HepG2 (cell line): ENCODE measurements at regions not wholly inside any gene's neighbourhood (a gene's known extent, or its start where the extent isn't known, plus 50 kb on each side); places are given as distances from the start of the nearest gene placed in this dataset.

ENCODE experiments used
- ATAC-seq: fragments of 200-7000 bp; cut with Tn5 transposase; 3 replicates; pipeline ENCODE4 v1.9.1; 2020; ENCODE audit warnings: mild to moderate bottlenecking, moderate library complexity
- BruUV-seq: library from RNA; stranded (reverse); fragments of 400-500 nt; replicated peaks from 2 replicates; lab custom pipeline; 2021; lab: Mats Ljungman, UMichigan
- CTCF ChIA-PET: fragments of 300-600 bp; formaldehyde crosslinking; extraction: SDS; loops from one replicate; lab custom pipeline; 2021; ENCODE audit warnings: low total read pairs, inconsistent platforms, low intra/inter-chr PET ratio; lab: Yijun Ruan, JAX
- POLR2A ChIA-PET: fragments of 350-600 bp; sonication (Branson Sonifier 250); formaldehyde crosslinking; loops from one replicate; lab custom pipeline; 2020; ENCODE audit warnings: antibody characterized with exemption, inconsistent platforms; lab: Yijun Ruan, JAX
- DNase-seq: peaks from one replicate; pipeline ENCODE4 v3.0.0-alpha.2; 2015; ENCODE audit warnings: low spot score
- FAIRE-seq: peaks from 3 replicates; lab custom pipeline; 2011; peaks lifted over from hg19 to GRCh38; lab: Jason Lieb, UNC
- H2AFZ ChIP-seq: one replicate; pipeline ENCODE4 v1.6.1; 2011; ENCODE audit warnings: low read length, inconsistent platforms
- H3K27ac ChIP-seq: fragments of 300-600 bp; 3 replicates; pipeline ENCODE4 v1.8.0; 2011; ENCODE audit warnings: mixed run types, mild to moderate bottlenecking, mixed read lengths, low read length, inconsistent platforms; ENCODE audit not compliant: insufficient read depth; ENCODE audit errors: extremely low read length
- H3K27me3 ChIP-seq, 2 experiments: fragments of 200-600 bp in 1 of 2; 2 replicates in 1 of 2; 3 replicates in 1 of 2; pipeline versions ENCODE4 v1.6.0 to v1.8.0; 2011; ENCODE audit warnings: low read length in 2 of 2, mild to moderate bottlenecking in 2 of 2, moderate library complexity in 2 of 2, inconsistent platforms in 1 of 2; ENCODE audit not compliant: insufficient read depth in 2 of 2, control insufficient read depth in 1 of 2
- H3K36me3 ChIP-seq, 2 experiments: fragments of 200-600 bp in 1 of 2; replicated peaks in 1 of 2; 2 replicates in 1 of 2; 3 replicates in 1 of 2; pipeline versions ENCODE4 v1.5.1 to v1.8.0; 2011; ENCODE audit warnings: low read length in 2 of 2, inconsistent platforms in 1 of 2; ENCODE audit not compliant: insufficient read depth in 2 of 2, control insufficient read depth in 1 of 2
- H3K4me1 ChIP-seq: 2 replicates; pipeline ENCODE4 v1.5.1; 2012; ENCODE audit warnings: low read length, inconsistent platforms; ENCODE audit not compliant: insufficient read depth
- H3K4me2 ChIP-seq: 2 replicates; pipeline ENCODE4 v1.6.0; 2011; ENCODE audit warnings: low read depth, low read length, inconsistent platforms
- H3K4me3 ChIP-seq, 3 experiments: fragments of 200-600 bp in 1 of 3; sonication (generic), shearing (Covaris generic) in 1 of 3; replicated peaks in 1 of 3; 2 replicates each; pipeline ENCODE4 v1.5.1; 2011 to 2016; ENCODE audit warnings: low read length in 3 of 3, inconsistent platforms in 2 of 3, low read depth in 2 of 3, mild to moderate bottlenecking in 2 of 3, control low read depth in 1 of 3, mixed read lengths in 1 of 3; ENCODE audit not compliant: insufficient read depth in 1 of 3
- H3K79me2 ChIP-seq: one replicate; pipeline ENCODE4 v1.6.1; 2011; ENCODE audit warnings: low read length, inconsistent platforms; ENCODE audit not compliant: insufficient read depth
- H3K9ac ChIP-seq: 2 replicates; pipeline ENCODE4 v1.6.0; 2011; ENCODE audit warnings: mild to moderate bottlenecking, low read depth, low read length, inconsistent platforms; ENCODE audit not compliant: insufficient read depth
- H3K9me3 ChIP-seq: 2 replicates; pipeline ENCODE4 v1.5.1; 2012; ENCODE audit warnings: mild to moderate bottlenecking, low read length
- H4K20me1 ChIP-seq: 2 replicates; pipeline ENCODE4 v1.6.0; 2011; ENCODE audit warnings: inconsistent platforms, mild to moderate bottlenecking, low read length, moderate library complexity; ENCODE audit not compliant: insufficient read depth
- CAMTA2 ChIP-seq: sonication (generic); formaldehyde crosslinking; IDR thresholded peaks from 2 replicates; pipeline ENCODE4 v1.4.0; 2020; ENCODE audit warnings: mild to moderate bottlenecking, missing genetic modification reagents, borderline replicate concordance
- FOXO4 ChIP-seq: sonication (generic); formaldehyde crosslinking; conservative IDR thresholded peaks from 2 replicates; pipeline ENCODE4 v1.8.1; 2023; ENCODE audit warnings: missing genetic modification reagents
- KLF13 ChIP-seq: sonication (generic); formaldehyde crosslinking; IDR thresholded peaks from 2 replicates; pipeline ENCODE4 v1.4.0; 2020; ENCODE audit warnings: mild to moderate bottlenecking, missing genetic modification reagents
- MED13 ChIP-seq: sonication (generic); formaldehyde crosslinking; IDR thresholded peaks from 2 replicates; pipeline ENCODE4 v1.5.0; 2020; ENCODE audit warnings: missing genetic modification reagents
- SKIL ChIP-seq: sonication (generic); formaldehyde crosslinking; IDR thresholded peaks from 2 replicates; pipeline ENCODE4 v1.8.0; 2022; ENCODE audit warnings: missing genetic modification reagents, mild to moderate bottlenecking, moderate library complexity, borderline replicate concordance
- TMF1 ChIP-seq: sonication (generic); formaldehyde crosslinking; IDR thresholded peaks from 2 replicates; pipeline ENCODE4 v1.8.1; 2022; ENCODE audit warnings: low read depth, missing genetic modification reagents
- ZKSCAN1 ChIP-seq: fragments of 150-350 bp; IDR thresholded peaks from 2 replicates; pipeline ENCODE4 v1.6.1; 2014; ENCODE audit warnings: low read length
- ZMYM3 ChIP-seq: sonication (generic); formaldehyde crosslinking; IDR thresholded peaks from 2 replicates; pipeline ENCODE4 v1.5.1; 2020; ENCODE audit warnings: mild to moderate bottlenecking, missing genetic modification reagents
- ZNF337 ChIP-seq: sonication (generic); formaldehyde crosslinking; IDR thresholded peaks from 2 replicates; pipeline ENCODE4 v1.5.1; 2020; ENCODE audit warnings: missing genetic modification reagents, low read depth, mild to moderate bottlenecking, borderline replicate concordance
- ZNF382 ChIP-seq: sonication (generic); formaldehyde crosslinking; IDR thresholded peaks from 2 replicates; pipeline ENCODE4 v1.5.0; 2020; ENCODE audit warnings: missing genetic modification reagents, mild to moderate bottlenecking, borderline replicate concordance
- ZNF558 ChIP-seq: sonication (generic); formaldehyde crosslinking; IDR thresholded peaks from 2 replicates; pipeline ENCODE4 v1.9.0; 2022; ENCODE audit warnings: mild to moderate bottlenecking, missing genetic modification reagents, borderline replicate concordance
- ZNF577 ChIP-seq: sonication (generic); formaldehyde crosslinking; IDR thresholded peaks from 2 replicates; pipeline ENCODE4 v1.4.0; 2020; ENCODE audit warnings: mild to moderate bottlenecking, low read depth, missing genetic modification reagents, borderline replicate concordance
- ZNF644 ChIP-seq: IDR thresholded peaks from 2 replicates; pipeline ENCODE4 v1.6.1; 2016; ENCODE audit warnings: low read depth
- ZNF749 ChIP-seq: sonication (generic); formaldehyde crosslinking; IDR thresholded peaks from 2 replicates; pipeline ENCODE4 v1.8.0; 2022; ENCODE audit warnings: mild to moderate bottlenecking, missing genetic modification reagents, moderate library complexity, borderline replicate concordance
- ZNF75D ChIP-seq: sonication (generic); formaldehyde crosslinking; IDR thresholded peaks from 2 replicates; pipeline ENCODE4 v1.8.1; 2023; ENCODE audit warnings: missing genetic modification reagents, mild to moderate bottlenecking, borderline replicate concordance
- WGBS: methylation state at CpG from one replicate; pipeline ENCODE4 v1.1.6; 2017; ENCODE audit warnings: low lambda C conversion rate; 5-methylcytosine and 5-hydroxymethylcytosine counted together
- in situ Hi-C: cut with HindIII; loops from 2 replicates; pipeline ENCODE4 v1.10.0; 2017; ENCODE audit warnings: low pct_unique_long_range_greater_than_20kb; ENCODE audit not compliant: extremely low pct_ligation_motif_present
- intact Hi-C: fragments of 100-400 bp; cut with micrococcal nuclease; formaldehyde crosslinking; loops from one replicate; pipeline ENCODE4 v1.10.0; 2022; ENCODE audit not compliant: unreplicated experiment

- no peak for DNase-seq
- no peaks in the 10 kb centered on the region for H3K27me3 ChIP-seq
- H3K9me3 ChIP-seq: no peaks in the 10 kb centered on the region
- H3K27ac ChIP-seq: no peak overlapping the region
- intact Hi-C loops (loop anchor here (5.0 kb wide), 1 partner anchor 113 kb away; no protein-coding TSS in a partner anchor), in situ Hi-C loops (no loop called here)
- no peaks in the 10 kb centered on the region for H3K79me2 ChIP-seq
- no TSS peak for BruUV-seq
- H2AFZ ChIP-seq: no peak overlapping the region
- H3K4me3 ChIP-seq: no peak overlapping the region
- H3K36me3 ChIP-seq: no peaks in the 10 kb centered on the region
- ChIA-PET CTCF (no interaction called here), POLR2A (no interaction called here)
- no peak for FAIRE-seq
- TF ChIP-seq ZNF749 (CRISPR knock-in tag): no peak
- TF ChIP-seq ZKSCAN1: no peak
- H3K4me1 ChIP-seq: peaks cover 60% of the 10 kb centered on the region
- no peak for ATAC-seq
- H3K9ac ChIP-seq: no peak overlapping the region
- no peak overlapping the region for H3K4me2 ChIP-seq
- no peaks in the 10 kb centered on the region for H4K20me1 ChIP-seq
Observed at GRCh38 chr11:105204636-105205035, 65.1 kb upstream of the CARD18 start.

GRCh38 chr11:105203569-105204240, 64.1 kb upstream of the CARD18 start:
- no peaks in the 10 kb centered on the region for H3K36me3 ChIP-seq
- no peak overlapping the region for H3K9ac ChIP-seq
- no peak overlapping the region for H2AFZ ChIP-seq
- in situ Hi-C loops (no loop called here), intact Hi-C loops (loop anchor here (2.0 to 5.0 kb wide), 3 partner anchors 114 to 235 kb away; partner anchors contain the start of gene CASP4)
- H3K9me3 ChIP-seq: no peaks in the 10 kb centered on the region
- H3K79me2 ChIP-seq: no peaks in the 10 kb centered on the region
- FAIRE-seq: no peak
- no peak for ATAC-seq
- ChIA-PET POLR2A (interaction anchor here (1.3 kb wide), 2 partner anchors 24 to 209 kb away, joined by 3 to 5 read pairs; no protein-coding TSS in a partner anchor), CTCF (no interaction called here)
- H3K4me3 ChIP-seq: no peak overlapping the region
- no peaks in the 10 kb centered on the region for H4K20me1 ChIP-seq
- DNase-seq: no peak
- no TSS peak for BruUV-seq
- peak overlapping the region; percentile 68 for H3K27ac ChIP-seq
- H3K4me1 ChIP-seq: peaks cover 70% of the 10 kb centered on the region
- no peaks in the 10 kb centered on the region for H3K27me3 ChIP-seq
- WGBS: 100% methylated on average over 2 of the region's 2 CpGs
- no peak overlapping the region for H3K4me2 ChIP-seq
- TF ChIP-seq ZNF75D (CRISPR knock-in tag) (no peak), SKIL (CRISPR knock-in tag) (no peak), ZNF577 (CRISPR knock-in tag) (no peak), FOXO4 (CRISPR knock-in tag) (no peak), ZNF382 (no peak), TMF1 (CRISPR knock-in tag) (no peak), ZNF644 (CRISPR knock-in tag) (no peak), CAMTA2 (CRISPR knock-in tag) (no peak), KLF13 (CRISPR knock-in tag) (no peak), ZNF337 (CRISPR knock-in tag) (no peak), ZNF558 (no peak), MED13 (CRISPR knock-in tag) (no peak), ZMYM3 (CRISPR knock-in tag) (no peak)
